Loucy (cell line): ENCODE measurements at regions not wholly inside any gene's neighbourhood (a gene's known extent, or its start where the extent isn't known, plus 50 kb on each side); places are given as distances from the start of the nearest gene placed in this dataset.

Experiments
- H2AFZ ChIP-seq: fragments of 200-600 bp; sonication (generic); 2 replicates; pipeline ENCODE4 v1.6.0; 2016; ENCODE audit warnings: antibody characterized with exemption, mild to moderate bottlenecking, low read length, moderate library complexity
- H3F3A ChIP-seq: fragments of 200-600 bp; 2 replicates; pipeline ENCODE4 v1.6.0; 2016; ENCODE audit warnings: antibody characterized with exemption, low read depth, mild to moderate bottlenecking
- H3K27me3 ChIP-seq: fragments of 200-600 bp; sonication (generic); 2 replicates; pipeline ENCODE4 v1.6.1; 2014; ENCODE audit warnings: low read length, mild to moderate bottlenecking; ENCODE audit not compliant: insufficient read depth, poor library complexity, severe bottlenecking
- H3K36me3 ChIP-seq: fragments of 200-600 bp; sonication (generic); 2 replicates; pipeline ENCODE4 v1.6.1; 2016; ENCODE audit warnings: low read length; ENCODE audit not compliant: insufficient read depth
- H3K4me1 ChIP-seq: fragments of 200-600 bp; sonication (generic); 2 replicates; pipeline ENCODE4 v1.5.1; 2014; ENCODE audit warnings: low read length, mild to moderate bottlenecking; ENCODE audit not compliant: insufficient read depth, poor library complexity, severe bottlenecking
- H3K4me2 ChIP-seq: fragments of 200-600 bp; sonication (generic); 2 replicates; pipeline ENCODE4 v1.6.0; 2014; ENCODE audit warnings: antibody characterized with exemption, low read length, low read depth, mild to moderate bottlenecking; ENCODE audit not compliant: poor library complexity, severe bottlenecking
- H3K4me3 ChIP-seq: fragments of 200-600 bp; sonication (generic); 2 replicates; pipeline ENCODE4 v1.5.1; 2014; ENCODE audit warnings: low read length, mild to moderate bottlenecking, mixed read lengths; ENCODE audit not compliant: poor library complexity, severe bottlenecking
- H3K79me2 ChIP-seq: fragments of 200-600 bp; sonication (generic); 2 replicates; pipeline ENCODE4 v1.6.1; 2014; ENCODE audit warnings: low read length; ENCODE audit not compliant: insufficient read depth
- H3K9ac ChIP-seq: fragments of 200-600 bp; sonication (generic); 2 replicates; pipeline ENCODE4 v1.6.0; 2014; ENCODE audit warnings: mild to moderate bottlenecking, low read depth, low read length, moderate library complexity; ENCODE audit not compliant: poor library complexity, severe bottlenecking
- H3K9me2 ChIP-seq: fragments of 200-600 bp; sonication (generic); replicated peaks from 2 replicates; pipeline ENCODE4 v1.6.1; 2016; ENCODE audit warnings: low read depth, low read length, mixed read lengths
- H3K9me3 ChIP-seq: fragments of 200-600 bp; sonication (generic); 2 replicates; pipeline ENCODE4 v1.6.1; 2014; ENCODE audit warnings: mild to moderate bottlenecking, antibody characterized with exemption, low read length, low read depth; ENCODE audit not compliant: insufficient read depth
- H4K20me1 ChIP-seq: fragments of 200-600 bp; sonication (generic); 2 replicates; pipeline ENCODE4 v1.6.0; 2014; ENCODE audit warnings: antibody characterized with exemption, low read length, mild to moderate bottlenecking; ENCODE audit not compliant: insufficient read depth, poor library complexity, severe bottlenecking
- EZH2phosphoT487 ChIP-seq: fragments of 200-600 bp; IDR thresholded peaks from 2 replicates; pipeline ENCODE4 v1.6.1; 2018; ENCODE audit warnings: antibody characterized with exemption, mild to moderate bottlenecking, moderate library complexity, borderline replicate concordance
- TF ChIP-seq, protein P1 (sequence below): fragments of 200-600 bp; sonication (generic); conservative IDR thresholded peaks from 2 replicates; pipeline ENCODE4 v1.5.1; 2014; ENCODE audit warnings: mild to moderate bottlenecking, antibody characterized with exemption, low read length

DNA sequence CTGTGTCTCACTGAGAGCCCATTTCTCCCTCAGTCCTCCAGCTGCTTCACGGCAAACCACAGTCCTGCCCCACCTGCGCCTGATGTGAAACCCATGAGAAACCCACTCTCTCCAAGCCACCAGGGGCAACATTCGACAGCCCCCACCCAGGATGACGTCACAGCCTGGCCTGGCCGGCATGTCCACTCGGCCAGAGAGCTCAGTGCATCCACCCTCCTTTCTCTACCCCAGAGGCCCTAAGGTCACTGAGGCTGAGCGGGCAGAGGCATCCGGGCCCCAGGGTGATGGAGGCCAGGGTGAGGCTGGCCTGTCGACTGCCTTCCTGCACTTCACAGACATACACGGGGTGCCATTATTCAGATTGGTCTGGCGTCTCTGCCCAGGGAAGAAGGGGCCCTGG, 402.7 kb upstream of the MYT1L start:
- no peaks in the 10 kb centered on the region for H3K79me2 ChIP-seq
- no peaks in the 10 kb centered on the region for H3K4me1 ChIP-seq
- H3K27me3 ChIP-seq, result no peaks in the 10 kb centered on the region
- H3K9me3 ChIP-seq, result no peaks in the 10 kb centered on the region
- no peaks in the 10 kb centered on the region for H3F3A ChIP-seq
- no peaks in the 10 kb centered on the region for H3K9me2 ChIP-seq
- H4K20me1 ChIP-seq, result no peaks in the 10 kb centered on the region
- no peak overlapping the region for H3K4me3 ChIP-seq
- TF ChIP-seq, protein P1, sequence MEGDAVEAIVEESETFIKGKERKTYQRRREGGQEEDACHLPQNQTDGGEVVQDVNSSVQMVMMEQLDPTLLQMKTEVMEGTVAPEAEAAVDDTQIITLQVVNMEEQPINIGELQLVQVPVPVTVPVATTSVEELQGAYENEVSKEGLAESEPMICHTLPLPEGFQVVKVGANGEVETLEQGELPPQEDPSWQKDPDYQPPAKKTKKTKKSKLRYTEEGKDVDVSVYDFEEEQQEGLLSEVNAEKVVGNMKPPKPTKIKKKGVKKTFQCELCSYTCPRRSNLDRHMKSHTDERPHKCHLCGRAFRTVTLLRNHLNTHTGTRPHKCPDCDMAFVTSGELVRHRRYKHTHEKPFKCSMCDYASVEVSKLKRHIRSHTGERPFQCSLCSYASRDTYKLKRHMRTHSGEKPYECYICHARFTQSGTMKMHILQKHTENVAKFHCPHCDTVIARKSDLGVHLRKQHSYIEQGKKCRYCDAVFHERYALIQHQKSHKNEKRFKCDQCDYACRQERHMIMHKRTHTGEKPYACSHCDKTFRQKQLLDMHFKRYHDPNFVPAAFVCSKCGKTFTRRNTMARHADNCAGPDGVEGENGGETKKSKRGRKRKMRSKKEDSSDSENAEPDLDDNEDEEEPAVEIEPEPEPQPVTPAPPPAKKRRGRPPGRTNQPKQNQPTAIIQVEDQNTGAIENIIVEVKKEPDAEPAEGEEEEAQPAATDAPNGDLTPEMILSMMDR, result no peak
- no peak for TF ChIP-seq EZH2phosphoT487
- H3K4me2 ChIP-seq, result no peak overlapping the region
- no peak overlapping the region for H2AFZ ChIP-seq
- no peak overlapping the region for H3K9ac ChIP-seq
- no peaks in the 10 kb centered on the region for H3K36me3 ChIP-seq

DNA sequence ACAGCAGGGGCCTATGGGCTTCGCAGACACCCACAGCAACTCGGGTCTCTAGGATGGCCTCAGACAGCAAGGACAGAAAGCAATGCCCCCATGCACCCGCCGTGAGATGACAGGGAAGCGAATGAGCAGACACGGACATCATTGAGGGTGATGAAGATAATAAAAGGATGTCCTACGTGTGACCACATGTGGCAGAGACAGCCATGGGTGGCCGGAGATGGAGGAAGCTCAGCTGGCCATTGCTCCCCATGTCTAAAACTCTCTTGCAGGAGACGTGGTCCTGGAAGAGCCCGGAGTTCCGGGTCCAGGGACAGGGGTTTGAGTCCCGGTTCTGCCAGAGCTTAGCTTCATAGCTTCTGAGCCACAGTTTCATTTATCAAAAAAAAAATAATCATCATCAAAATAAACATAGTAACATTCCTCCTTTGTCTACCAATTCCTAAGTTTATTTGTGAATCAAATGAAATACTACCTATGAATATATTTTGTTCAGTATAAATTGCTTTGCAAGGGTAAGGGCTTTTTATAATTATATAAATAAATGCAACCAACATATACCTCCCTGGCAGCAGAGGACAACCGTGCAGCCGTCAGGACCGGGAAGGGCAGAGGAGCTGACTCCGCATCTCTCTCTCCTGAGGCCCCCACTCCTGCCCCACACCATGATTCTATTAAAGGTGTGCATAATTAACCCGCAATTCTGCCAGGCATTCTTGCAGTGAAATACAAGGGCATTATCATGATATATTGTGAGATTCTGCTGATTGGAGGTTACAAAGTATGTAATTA, 401.4 kb upstream of the MYT1L start:
- no peak overlapping the region for H3K4me2 ChIP-seq
- TF ChIP-seq, protein P1, result no peak
- TF ChIP-seq EZH2phosphoT487, result no peak
- no peak overlapping the region for H3K9ac ChIP-seq
- H3K27me3 ChIP-seq, result no peaks in the 10 kb centered on the region
- no peaks in the 10 kb centered on the region for H3K9me2 ChIP-seq
- H3F3A ChIP-seq, result no peaks in the 10 kb centered on the region
- no peaks in the 10 kb centered on the region for H3K79me2 ChIP-seq
- H3K4me1 ChIP-seq, result no peaks in the 10 kb centered on the region
- no peaks in the 10 kb centered on the region for H4K20me1 ChIP-seq
- no peak overlapping the region for H2AFZ ChIP-seq
- no peak overlapping the region for H3K4me3 ChIP-seq
- H3K9me3 ChIP-seq, result no peaks in the 10 kb centered on the region
- no peaks in the 10 kb centered on the region for H3K36me3 ChIP-seq

DNA sequence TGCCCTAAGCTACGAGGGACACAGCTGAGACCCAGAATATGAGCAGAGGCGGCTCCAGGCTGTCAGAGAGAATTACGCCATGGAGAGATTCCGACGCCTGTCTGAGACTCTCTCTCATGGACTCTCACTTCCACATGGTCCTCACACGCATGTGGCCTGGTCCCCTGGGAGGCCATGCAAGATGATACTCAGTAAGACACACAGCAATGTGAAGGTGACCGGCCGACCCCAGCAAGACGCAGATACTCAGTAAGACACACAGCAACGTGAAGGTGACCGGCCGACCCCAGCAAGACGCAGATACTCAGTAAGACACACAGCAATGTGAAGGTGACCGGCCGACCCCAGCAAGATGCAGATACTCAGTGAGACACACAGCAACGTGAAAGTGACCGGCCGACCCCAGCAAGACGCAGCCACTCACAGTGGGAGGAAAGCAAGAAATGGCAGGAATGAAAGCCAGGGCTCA, 400.8 kb upstream of the MYT1L start:
- H3F3A ChIP-seq, result no peaks in the 10 kb centered on the region
- H3K36me3 ChIP-seq, result no peaks in the 10 kb centered on the region
- H3K9ac ChIP-seq, result no peak overlapping the region
- no peaks in the 10 kb centered on the region for H3K9me2 ChIP-seq
- H3K79me2 ChIP-seq, result no peaks in the 10 kb centered on the region
- H2AFZ ChIP-seq, result no peak overlapping the region
- no peaks in the 10 kb centered on the region for H4K20me1 ChIP-seq
- no peak for TF ChIP-seq EZH2phosphoT487
- H3K4me1 ChIP-seq, result no peaks in the 10 kb centered on the region
- no peaks in the 10 kb centered on the region for H3K27me3 ChIP-seq
- H3K4me2 ChIP-seq, result no peak overlapping the region
- H3K4me3 ChIP-seq, result no peak overlapping the region
- no peaks in the 10 kb centered on the region for H3K9me3 ChIP-seq
